ENCODE measurements at regions not wholly inside any gene's neighbourhood (a gene's known extent, or its start where the extent isn't known, plus 50 kb on each side); places are given as distances from the start of the nearest gene placed in this dataset.
"Not testable (repeated sequence)": the region's sequence is repeated elsewhere in the genome, so short reads cannot be mapped to it uniquely, and the experiment has no call there.

DNA sequence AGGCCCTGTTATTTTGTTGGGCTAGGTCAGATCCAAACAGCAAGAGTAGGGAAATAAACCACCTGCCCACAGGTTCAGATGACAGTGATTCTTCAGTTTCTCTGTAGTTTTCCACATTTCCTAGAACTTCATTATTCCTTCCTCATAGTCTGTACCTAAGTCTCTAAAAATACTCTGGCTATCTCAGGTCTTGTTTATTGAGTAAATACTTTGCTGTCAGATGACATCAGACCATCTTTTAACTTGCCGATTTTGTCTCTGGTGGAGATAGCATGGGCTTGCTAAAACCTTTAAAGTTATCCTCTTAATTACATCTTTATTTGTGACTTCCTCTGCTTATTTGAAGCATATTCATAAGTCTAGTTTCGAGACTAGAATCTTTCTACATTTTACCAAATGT is 155.1 kb upstream of the METTL14 start:
- not testable (repeated sequence) for H3K36me3 ChIP-seq (ENCODE audit: control insufficient read depth, insufficient read depth, low read length); H3K4me3 ChIP-seq (ENCODE audit: low read depth, low read length); DNase-seq (ENCODE audit: low read depth); H3K27me3 ChIP-seq (ENCODE audit: control insufficient read depth, insufficient read depth, low read length)

GRCh38 chr4:118531947-118532346 is 153.2 kb upstream of the METTL14 start:
- not testable (repeated sequence) for H3K36me3 ChIP-seq (ENCODE audit: control insufficient read depth, insufficient read depth, low read length); H3K27me3 ChIP-seq (ENCODE audit: control insufficient read depth, insufficient read depth, low read length); H3K4me3 ChIP-seq (ENCODE audit: low read depth, low read length); DNase-seq (ENCODE audit: low read depth)

GRCh38 chr4:118535788-118536187 is 149.4 kb upstream of the METTL14 start:
- H3K27me3 ChIP-seq (ENCODE audit: control insufficient read depth, insufficient read depth, low read length); H3K4me3 ChIP-seq (ENCODE audit: low read depth, low read length); DNase-seq (ENCODE audit: low read depth); H3K36me3 ChIP-seq (ENCODE audit: control insufficient read depth, insufficient read depth, low read length): not testable (repeated sequence)

DNA sequence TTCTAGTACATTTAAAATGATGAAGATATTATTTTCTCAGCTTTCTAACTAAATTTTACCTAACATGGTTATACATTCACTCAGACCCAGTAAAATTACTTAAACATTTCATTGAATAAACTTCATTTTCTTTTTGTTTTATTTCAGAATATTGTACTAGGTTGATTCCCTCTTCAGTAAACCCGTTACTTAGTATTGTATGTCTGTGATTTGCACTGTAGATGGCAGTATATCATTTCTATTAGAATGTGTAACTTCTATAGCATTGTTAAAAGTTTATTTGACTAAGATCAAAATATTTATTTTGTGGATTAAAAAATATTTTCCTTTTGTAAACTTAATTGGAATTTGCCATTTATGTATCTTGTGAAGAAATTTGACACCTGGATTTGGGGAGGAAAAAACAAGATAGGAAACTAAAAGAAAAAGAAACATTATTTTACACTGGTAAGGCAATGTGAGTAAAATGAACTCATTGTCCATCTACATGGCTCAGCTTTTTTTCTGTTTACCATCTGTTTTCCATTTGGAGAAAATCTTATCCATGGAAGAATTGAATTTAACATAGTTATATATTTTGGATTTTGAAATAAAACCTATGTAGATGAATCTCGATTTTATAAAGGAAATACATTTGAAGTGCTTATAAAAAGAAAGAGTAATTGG is 145.6 kb upstream of the METTL14 start:
- not testable (repeated sequence) for H3K4me3 ChIP-seq (ENCODE audit: low read depth, low read length); DNase-seq (ENCODE audit: low read depth); H3K36me3 ChIP-seq (ENCODE audit: control insufficient read depth, insufficient read depth, low read length)

DNA sequence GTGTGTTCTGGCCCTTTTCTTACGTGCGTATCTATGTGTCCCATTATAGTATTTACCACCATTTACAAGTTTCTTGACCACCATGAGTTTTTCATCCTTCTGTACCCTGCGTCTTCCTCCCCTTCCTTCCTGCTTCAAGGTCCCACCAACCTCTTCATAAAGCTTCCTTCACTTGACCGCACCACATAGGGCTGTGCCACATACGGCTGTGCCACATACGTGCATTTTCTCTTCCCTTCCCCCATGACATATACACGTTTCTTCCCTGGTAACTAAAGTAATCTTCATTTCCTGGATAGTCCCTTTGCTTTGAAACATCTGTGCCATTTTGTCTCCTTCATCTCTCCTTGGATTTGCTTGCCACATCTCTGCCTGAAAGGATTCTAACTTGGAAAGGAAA is 128.6 kb upstream of the METTL14 start:
- H3K4me3 ChIP-seq (ENCODE audit: low read depth, low read length); H3K27me3 ChIP-seq (ENCODE audit: control insufficient read depth, insufficient read depth, low read length); H3K36me3 ChIP-seq (ENCODE audit: control insufficient read depth, insufficient read depth, low read length); DNase-seq (ENCODE audit: low read depth): not testable (repeated sequence)

More for the DNA sequence above, 145.6 kb upstream of the METTL14 start:
- not testable (repeated sequence) for H3K27me3 ChIP-seq (ENCODE audit: control insufficient read depth, insufficient read depth, low read length)

GRCh38 chr4:118557298-118557851 is 127.8 kb upstream of the METTL14 start:
- Histone ChIP-seq H3K36me3 (ENCODE audit: control insufficient read depth, insufficient read depth, low read length) (no peaks in the 10 kb centered on the region), H3K4me3 (ENCODE audit: low read depth, low read length) (no peak overlapping the region), H3K27me3 (ENCODE audit: control insufficient read depth, insufficient read depth, low read length) (no peaks in the 10 kb centered on the region)
- TF ChIP-seq CTCF (IDR thresholded peaks at IDR 0.05; ENCODE audit: insufficient read depth, low read length, poor library complexity, severe bottlenecking) = no peak
- DNase-seq (ENCODE audit: low read depth) = peak; percentile 54

DNA sequence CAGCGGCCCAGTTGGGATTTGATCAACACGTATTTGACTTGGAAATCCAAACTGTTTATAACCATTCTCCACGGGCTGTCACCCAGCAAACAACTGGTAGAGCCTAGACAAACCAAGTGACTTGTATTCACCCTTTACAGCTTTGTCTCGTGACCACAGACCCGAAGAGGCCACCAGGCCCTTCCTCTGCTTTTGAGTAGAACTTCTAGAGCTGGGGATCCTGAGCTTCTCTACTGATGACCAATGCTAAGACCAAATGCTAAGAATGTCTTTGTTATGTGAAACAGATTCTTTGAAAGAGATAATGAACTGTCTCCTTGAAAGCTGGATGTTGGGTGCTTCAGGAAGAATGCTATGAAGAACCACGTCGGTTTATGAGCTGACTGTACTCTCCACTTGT is 127.0 kb upstream of the METTL14 start:
- H3K27me3 ChIP-seq (ENCODE audit: control insufficient read depth, insufficient read depth, low read length); DNase-seq (ENCODE audit: low read depth); H3K4me3 ChIP-seq (ENCODE audit: low read depth, low read length); H3K36me3 ChIP-seq (ENCODE audit: control insufficient read depth, insufficient read depth, low read length): not testable (repeated sequence)

- H3K4me3 ChIP-seq (ENCODE audit: low read depth, low read length); H3K36me3 ChIP-seq (ENCODE audit: control insufficient read depth, insufficient read depth, low read length); H3K27me3 ChIP-seq (ENCODE audit: control insufficient read depth, insufficient read depth, low read length); DNase-seq (ENCODE audit: low read depth): not testable (repeated sequence)
Measured at GRCh38 chr4:118561559-118561958, 123.6 kb upstream of the METTL14 start.

- not testable (repeated sequence) for H3K27me3 ChIP-seq (ENCODE audit: control insufficient read depth, insufficient read depth, low read length); DNase-seq (ENCODE audit: low read depth); H3K4me3 ChIP-seq (ENCODE audit: low read depth, low read length); H3K36me3 ChIP-seq (ENCODE audit: control insufficient read depth, insufficient read depth, low read length)
Measured at GRCh38 chr4:118566003-118566513, 119.1 kb upstream of the METTL14 start.

DNA sequence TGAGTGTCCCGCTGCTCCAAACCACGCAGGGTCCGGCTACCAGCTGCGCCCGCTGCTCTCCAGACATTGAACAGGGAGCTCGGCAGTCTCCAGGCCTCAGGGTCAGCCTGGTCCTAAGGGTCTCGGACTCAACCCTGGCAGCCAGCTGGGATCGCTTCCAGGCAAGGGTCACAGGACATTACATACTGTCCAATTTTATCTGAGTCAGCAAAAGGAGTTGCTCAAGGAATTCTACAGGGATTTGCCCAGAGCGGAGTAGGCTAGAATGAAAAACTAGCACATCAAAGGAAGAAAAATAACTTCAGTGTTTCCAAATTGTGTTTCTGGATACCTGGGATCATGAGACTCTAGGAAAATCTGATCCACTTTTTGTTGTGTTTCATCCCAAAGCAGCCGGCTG is 112.2 kb upstream of the METTL14 start:
- not testable (repeated sequence) for H3K4me3 ChIP-seq (ENCODE audit: low read depth, low read length); H3K36me3 ChIP-seq (ENCODE audit: control insufficient read depth, insufficient read depth, low read length); DNase-seq (ENCODE audit: low read depth); H3K27me3 ChIP-seq (ENCODE audit: control insufficient read depth, insufficient read depth, low read length)

DNA sequence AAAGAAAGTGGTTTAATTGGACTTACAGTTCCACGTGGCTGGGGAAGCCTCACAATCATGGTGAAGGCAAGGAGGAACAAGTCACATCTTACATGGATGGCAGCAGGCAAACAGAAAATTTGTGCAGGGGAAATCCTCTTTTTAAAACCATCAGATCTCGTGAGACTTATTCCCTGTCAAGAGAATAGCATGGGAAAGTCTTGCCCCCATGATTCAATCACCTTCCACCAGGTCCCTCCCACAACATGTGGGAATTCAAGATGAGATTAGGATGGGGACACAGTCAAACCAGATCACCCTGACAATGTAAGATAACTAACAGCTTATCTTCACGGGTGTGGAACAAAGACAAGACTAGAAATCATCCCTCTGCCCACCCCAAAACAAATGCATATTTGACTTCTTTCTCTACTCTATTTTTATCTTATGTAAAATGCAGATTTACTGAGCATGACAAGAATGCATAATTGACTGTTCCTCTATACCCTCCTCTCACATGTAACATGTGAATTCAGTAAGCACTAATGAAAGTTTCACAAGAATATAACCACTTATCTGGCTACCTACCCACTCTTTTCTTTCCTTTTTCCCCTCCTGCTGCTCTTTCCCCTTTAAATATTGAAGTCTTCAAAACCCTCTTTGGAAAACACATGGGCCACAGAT is 110.8 kb upstream of the METTL14 start:
- not testable (repeated sequence) for DNase-seq (ENCODE audit: low read depth); H3K4me3 ChIP-seq (ENCODE audit: low read depth, low read length); H3K36me3 ChIP-seq (ENCODE audit: control insufficient read depth, insufficient read depth, low read length); H3K27me3 ChIP-seq (ENCODE audit: control insufficient read depth, insufficient read depth, low read length)

GRCh38 chr4:118575057-118575456 is 110.1 kb upstream of the METTL14 start:
- not testable (repeated sequence) for H3K27me3 ChIP-seq (ENCODE audit: control insufficient read depth, insufficient read depth, low read length); H3K4me3 ChIP-seq (ENCODE audit: low read depth, low read length); H3K36me3 ChIP-seq (ENCODE audit: control insufficient read depth, insufficient read depth, low read length); DNase-seq (ENCODE audit: low read depth)

- DNase-seq (ENCODE audit: low read depth) = not testable (repeated sequence)
Measured at GRCh38 chr4:118575726-118576125, 109.5 kb upstream of the METTL14 start.

GRCh38 chr4:118576709-118577219 is 108.4 kb upstream of the METTL14 start:
- H3K27me3 ChIP-seq (ENCODE audit: control insufficient read depth, insufficient read depth, low read length); DNase-seq (ENCODE audit: low read depth); H3K4me3 ChIP-seq (ENCODE audit: low read depth, low read length); H3K36me3 ChIP-seq (ENCODE audit: control insufficient read depth, insufficient read depth, low read length): not testable (repeated sequence)

More at GRCh38 chr4:118575726-118576125, 109.5 kb upstream of the METTL14 start:
- H3K27me3 ChIP-seq (ENCODE audit: control insufficient read depth, insufficient read depth, low read length); H3K36me3 ChIP-seq (ENCODE audit: control insufficient read depth, insufficient read depth, low read length); H3K4me3 ChIP-seq (ENCODE audit: low read depth, low read length): not testable (repeated sequence)

All from kidney epithelial cell (primary cell).